Activated CD4-positive, alpha-beta T cell treated with anti-CD3 and anti-CD28 coated beads for 4 hours (primary cell): ENCODE measurements at regions not wholly inside any gene's neighbourhood (a gene's known extent, or its start where the extent isn't known, plus 50 kb on each side); places are given as distances from the start of the nearest gene placed in this dataset.

Source experiments
- DNase-seq, 2 donors: peaks; one replicate each; pipeline ENCODE4 v3.0.0-alpha.2; 2020

DNA sequence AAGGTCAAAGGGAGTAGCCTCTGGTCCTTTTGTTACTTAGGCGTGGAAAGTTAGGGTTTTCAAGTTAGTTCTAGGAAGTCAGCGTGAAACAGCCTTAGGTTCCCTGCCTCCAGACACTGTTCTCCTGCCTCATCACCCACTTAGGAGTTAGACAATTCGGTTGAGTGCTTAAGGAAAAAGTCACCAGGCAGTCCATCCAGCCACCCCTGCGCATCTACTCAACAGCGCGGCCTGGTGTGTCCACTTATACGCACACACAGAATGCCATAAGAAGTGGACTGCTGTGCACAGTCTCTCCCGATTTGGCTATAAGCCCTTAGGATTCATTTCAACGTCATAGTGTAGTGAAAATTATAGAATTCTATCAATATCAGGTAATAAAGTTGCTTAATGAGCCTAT, 470.8 kb upstream of the TNP1 start:
- DNase-seq: no peak

DNA sequence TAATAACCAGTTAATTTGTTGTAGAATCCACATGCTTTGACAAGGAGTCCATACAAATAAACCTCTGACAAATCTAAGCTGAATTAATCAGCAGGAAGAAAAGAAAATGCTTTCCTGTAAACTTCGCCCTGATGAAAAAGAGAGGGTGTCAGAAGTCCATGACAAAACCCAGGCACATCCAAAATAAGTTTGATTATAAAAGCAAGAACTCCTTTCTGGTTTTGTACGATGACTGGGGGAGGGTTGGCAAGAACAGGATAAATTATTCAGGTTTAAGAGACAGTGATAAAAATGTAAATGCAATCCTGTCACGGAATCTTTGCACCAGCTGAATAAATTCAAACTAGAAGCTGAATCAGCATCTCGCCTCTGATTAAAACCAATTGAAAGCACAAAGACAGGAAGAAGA, 469.2 kb upstream of the TNP1 start:
- DNase-seq: no peak

DNA sequence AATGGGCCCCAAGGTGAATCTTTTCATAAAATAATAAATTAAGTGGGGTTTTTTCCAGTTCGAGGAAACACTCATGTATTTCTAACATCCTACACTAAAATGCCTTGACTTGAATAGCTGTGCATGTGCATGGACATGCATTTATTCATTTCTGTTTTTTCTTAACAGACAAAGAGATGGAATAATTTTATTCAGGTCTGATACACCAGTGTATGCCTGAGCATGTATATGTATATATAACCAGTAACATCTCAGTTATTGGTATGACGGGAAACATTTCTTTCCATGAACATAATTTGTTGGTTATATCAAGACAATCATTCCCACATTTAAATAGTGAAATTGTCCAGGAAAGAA, 468.7 kb upstream of the TNP1 start:
- DNase-seq: no peak

DNA sequence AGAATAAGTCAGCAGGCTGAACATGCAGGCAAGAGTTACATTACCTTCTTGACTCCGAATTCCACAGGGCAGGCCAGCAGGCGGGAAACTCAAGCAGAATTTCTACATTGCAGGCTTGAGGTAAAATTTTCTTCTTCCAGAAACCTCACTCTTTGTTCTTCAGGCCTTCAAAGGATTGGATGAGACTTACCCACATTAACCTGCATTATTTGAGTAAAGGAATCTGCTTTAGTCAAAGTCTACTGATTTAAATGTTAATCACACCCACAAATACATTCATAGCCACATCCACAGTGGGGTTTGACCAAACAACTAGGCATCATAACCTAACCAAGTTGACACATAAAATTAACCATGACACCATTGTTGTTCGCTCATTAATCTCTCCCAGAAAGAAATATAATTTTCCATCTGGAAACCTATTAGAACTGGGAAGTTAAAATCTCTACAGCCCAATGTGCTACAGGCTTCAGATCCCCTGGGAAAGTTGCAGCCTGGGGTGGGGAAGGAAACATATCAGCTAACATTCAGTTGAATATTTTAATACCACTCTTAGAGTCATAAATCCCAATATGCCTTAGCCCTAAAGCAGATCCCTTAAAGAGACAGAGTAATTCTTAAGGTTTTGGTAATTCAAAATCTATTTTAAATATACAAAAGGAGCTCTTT, 468.2 kb upstream of the TNP1 start:
- DNase-seq: no peak

DNA sequence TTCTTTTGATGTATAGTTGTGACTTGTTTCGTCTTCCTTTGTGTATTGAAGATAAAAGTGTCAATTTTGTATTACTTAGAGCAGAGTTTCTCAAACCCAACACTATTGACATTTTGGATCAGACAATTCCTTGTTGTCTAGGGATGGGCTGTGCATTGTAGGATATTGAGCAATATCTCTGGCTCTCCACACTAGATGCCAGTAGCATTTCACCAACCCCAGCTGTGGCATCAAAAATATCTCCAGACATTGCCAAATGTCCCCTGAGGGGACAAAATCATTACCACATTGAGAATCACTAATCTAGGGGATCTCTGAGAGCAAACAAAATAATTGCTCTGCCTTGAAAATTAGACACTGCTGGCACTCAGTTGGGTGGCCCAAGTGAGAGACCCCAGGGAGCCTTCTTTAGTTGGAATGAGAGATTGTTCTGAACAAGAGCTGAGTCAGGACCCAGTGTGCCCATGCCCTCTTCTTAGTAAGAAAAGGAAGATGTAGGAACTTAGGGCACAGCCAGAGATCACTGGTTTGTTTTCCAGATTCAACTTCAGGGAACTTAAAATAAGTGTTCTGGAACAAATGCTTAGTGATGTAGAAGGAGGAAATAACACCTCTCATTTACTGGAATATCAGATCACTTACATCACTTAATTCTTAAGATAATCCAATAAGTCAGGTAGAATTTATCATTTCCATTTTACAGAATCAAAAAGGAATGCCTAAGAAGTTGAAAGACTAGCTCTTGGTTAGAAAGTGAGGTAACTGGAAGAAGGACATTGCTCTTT, 466.6 kb upstream of the TNP1 start:
- no peak for DNase-seq

DNA sequence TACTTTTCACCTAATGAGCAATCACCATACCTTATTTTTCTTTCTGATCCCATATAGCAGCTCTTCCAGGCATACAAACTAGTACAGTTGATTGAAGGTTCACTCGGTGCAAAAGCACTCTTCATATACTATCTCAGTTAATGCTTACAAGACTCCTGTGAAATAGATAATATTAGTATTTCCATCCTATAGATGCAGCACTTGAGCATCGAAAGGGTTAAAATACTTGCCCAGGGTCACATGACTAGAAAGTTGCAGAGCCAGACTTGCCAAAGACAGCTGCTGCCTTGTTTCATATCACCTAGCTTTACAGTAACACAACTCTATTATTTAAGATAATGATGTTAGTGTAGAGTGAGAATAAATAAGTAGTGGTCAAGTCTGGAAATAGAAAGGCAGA, 466.0 kb upstream of the TNP1 start:
- DNase-seq: no peak

DNA sequence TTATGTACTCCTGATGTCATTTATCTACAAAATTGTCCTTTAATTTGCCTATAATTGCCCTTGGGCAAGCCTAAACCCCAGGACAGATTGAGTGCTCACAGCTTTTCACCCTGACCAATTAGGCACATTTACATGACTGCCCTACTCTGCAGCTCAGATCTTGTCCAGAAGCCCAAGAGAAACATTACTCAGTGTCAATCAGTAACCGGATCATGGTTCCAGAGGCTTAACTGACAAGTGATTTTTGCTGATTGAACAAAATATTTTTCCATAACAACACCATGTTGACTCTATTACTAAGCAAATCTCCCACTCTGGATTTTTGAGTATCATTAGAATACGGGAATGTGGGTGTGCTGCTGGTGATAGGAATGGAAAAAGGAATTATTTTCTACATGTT, 465.4 kb upstream of the TNP1 start:
- DNase-seq: no peak

DNA sequence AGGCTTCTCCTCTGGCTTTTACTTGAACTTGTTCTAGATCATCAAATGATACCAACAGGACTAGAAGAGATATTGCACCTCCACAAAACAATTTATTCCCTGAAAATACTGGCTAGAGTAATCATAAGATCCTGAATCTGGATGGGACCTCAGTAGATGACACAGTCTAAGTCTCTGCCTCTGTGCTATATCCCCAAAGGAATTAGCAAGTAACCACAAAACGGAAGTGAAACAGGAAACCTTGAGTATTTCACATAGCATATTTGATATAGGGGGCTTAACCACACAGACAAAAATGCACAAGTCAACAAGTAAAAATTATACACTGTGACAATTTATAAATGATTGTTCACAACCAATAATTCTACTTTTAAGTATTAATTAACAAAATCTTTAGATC, 456.9 kb upstream of the TNP1 start:
- no peak for DNase-seq

DNA sequence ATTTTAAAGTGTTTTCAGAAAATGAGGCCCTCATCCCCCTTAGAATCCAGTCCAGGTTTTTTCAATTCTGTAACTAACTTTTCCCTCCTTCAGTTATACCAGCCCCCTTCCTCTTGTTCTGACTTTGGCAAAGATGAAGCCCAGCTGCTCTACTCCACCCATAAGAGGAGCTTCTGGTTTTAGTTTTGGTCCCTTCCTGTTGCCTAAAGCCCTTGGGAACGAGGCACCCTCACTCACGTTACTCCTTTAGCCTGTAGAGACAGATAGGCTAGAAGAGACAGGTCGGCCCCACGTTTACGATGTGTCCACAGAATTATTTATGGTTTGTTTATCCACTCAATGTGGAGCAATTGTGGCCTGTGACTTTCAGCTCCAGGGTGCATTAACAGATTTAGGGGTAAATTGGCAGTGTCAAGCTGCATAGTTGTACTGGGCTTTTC, 454.2 kb upstream of the TNP1 start:
- no peak for DNase-seq

DNA sequence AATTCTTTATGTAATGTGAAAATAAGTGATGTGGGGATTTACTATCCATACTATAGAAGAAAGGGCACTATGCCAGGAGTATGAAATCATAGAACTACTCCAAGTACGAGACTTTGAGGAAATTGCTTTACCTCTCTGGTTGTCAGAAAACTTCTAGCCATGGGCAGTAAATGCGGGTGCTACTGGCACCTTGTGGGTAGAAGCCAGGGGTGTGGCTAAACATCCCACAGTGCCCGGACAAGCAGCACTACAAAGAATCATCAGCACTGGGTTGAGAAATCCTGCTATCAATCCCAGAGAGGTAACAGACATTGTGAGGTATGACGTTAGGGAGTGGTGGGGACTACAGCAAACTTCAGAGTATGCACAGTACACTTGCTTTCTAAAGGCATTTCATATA, 453.5 kb upstream of the TNP1 start:
- DNase-seq: no peak

DNA sequence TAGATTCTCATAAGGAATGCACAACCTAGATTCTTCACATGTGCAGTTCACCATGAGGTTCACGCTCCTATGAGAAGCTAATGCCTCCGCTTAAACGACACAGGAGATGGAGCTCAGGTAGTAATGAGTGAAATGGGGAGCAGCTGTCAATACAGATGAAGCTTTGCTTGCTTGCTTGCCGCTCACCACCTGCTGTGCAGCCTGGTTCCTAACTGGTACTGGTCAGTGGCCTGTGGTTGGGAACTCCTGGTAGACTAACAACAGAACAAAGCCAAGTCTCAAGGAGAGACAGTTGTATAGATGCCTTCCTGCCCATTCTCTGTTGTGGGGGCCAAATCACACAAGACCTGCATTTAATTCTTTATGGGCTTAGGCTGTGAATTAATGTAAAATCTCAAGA, 449.2 kb upstream of the TNP1 start:
- DNase-seq: no peak

DNA sequence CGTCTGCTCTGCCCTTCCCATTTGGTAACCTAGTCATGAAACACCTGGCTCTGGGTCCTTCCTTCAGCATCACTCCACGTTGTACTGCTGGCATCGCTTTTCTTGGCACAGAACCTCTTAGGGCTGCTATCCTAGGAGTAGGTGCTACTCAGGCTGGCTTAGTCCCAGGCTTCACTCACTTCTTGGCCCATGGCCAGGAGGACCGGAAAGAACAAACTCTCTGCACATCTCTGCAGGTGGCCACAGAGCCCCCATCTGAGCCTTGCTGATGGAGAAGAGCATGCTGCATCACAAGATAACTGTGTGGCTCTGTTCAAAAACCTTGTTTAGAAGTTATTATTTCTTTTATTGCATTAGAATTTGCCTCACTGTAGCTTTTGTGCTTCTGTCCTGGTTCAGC, 447.2 kb upstream of the TNP1 start:
- no peak for DNase-seq

DNA sequence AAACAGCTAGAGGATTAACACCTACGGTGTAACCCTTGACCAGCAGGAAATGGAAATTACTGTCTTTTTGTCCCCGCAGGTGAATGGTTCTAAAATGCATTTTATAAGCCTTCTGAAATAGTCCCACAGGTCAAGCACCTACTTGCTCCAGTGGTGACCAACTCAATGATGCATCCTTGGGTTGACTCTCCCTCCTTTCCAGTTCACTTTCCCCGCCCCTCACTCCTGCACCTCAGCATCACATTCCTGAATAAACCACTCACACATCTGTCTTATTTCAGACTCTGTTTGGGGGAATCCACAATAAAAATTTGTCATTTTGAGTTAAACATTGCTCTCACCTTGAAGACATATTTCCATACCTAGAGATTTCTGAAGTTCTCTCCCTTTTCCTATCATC, 446.0 kb upstream of the TNP1 start:
- no peak for DNase-seq

DNA sequence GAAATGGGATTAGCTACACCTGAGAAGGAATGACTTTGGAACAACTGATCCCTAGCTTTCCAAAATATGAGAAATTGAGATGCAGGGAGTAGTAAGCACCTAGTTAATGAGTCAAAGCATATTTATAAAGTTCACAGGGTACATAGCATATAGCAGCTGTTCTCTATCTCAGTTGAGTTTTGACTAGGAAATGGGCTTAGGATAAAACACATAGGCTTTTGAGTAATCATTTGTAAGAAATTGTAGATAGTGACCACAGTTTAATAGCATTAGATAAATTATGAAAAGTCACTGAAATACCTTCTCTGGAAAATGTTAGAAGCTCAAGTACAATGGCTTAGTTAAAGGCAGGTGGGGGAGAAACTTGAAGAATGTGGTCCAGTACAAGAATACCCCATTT, 444.7 kb upstream of the TNP1 start:
- DNase-seq: no peak

DNA sequence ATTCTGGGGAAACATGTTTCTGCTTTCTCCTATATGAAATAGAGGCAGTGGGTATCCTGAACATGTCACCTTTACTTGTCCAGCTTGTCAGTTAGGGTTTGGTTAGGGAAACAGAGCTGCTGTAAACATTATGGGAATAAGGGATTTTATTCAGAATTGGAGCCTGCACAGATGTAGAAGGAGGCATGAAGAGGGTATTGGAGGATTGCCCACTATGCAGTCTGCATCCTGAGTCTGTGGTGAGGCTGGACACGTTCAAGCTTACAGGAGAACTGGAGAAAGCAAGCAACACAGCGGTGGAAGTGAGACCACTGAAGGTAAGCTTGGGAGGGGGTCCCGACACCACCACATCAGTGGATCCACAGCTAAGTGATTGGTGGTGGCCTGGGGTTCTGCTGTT, 443.0 kb upstream of the TNP1 start:
- no peak for DNase-seq

DNA sequence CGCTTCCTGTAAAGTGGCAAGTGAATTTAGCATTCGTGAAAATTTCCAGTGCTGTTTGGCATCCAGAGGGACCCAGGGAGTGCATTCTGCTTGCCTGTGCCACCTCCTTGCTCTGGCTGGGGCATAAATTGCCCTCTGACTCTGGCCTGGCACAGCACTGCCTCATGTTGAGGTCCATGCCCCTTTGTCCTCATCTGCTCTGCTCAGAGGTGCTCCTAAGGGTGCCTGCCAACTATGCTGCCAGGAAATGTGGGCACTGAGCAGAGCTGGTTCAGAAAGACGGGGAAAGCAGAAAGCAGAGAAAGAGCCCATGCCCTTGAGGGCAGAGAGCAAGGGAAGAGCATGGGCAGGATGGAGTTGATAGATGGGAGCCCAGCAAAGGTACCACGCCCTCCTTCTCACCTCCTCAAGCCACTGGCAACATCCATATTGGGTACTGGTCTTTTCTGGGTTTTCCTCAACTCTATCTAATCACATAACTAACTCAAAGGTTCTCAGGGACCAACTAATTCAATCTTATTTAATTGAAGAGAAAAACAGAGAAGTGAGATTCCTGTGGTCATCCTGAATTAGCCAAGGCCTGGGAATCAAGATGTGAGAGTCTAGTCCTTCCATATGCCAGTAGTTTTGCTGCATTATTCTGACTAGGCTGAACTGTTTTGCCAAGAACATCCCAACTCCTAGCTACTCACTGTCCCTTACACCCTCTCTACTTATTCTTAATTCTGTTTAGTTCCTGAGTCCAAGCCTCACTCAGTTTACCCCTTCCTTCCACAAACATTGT, 441.5 kb upstream of the TNP1 start:
- DNase-seq: no peak

DNA sequence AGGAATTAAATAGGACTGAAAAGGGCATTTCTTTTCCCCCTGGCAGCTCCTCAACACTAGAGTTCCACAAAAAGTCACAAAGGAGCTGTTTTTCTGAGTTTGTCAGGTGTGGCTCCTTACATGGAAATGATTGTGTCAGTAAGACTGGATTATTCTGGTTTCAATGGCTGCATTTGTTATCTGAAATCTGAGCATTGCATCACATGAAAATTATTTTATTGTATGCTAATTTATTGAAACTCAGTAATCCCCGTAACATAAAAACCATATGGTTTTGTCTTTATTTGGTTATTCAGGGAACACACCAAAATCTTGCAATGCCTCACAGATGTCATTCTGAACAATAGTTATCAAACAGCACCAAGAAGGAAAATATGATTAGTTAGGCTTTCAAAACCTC, 439.7 kb upstream of the TNP1 start:
- no peak for DNase-seq

DNA sequence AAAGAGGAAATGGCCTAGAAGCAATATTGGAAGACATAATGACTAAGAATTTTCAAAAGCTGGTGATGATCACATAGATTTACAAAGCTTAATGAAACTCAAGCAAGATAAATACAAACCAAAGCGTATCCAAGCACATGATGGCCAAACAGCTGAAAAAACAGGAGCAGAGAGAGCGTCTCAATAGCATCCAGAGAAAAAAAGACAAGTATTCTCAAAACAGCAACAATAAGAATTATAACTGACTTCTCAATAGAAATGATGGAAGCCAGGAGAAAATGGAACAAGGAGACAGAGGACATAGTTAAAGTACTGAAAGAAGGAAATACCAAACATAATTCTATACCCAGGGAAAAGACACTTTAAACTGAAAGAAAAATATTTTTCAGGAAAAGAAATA, 437.2 kb upstream of the TNP1 start:
- DNase-seq: no peak

DNA sequence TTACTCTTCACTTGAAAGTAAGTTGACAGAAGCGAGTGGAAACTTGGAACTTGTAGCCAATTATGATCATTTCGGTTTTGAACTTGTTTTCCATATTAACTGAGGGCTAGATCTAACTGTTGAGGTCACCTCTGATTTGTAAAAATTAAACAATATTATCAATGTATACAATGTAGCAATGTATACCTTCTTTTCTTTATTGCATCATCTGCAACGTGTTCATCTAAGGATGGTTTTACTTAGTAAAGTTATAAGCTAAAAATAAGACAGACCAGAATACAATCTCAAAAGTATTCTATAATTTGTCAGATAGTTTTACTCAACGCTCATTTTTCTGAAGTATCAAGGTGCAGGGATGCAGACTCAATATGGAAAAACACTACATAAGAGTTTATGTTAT, 435.0 kb upstream of the TNP1 start:
- no peak for DNase-seq

DNA sequence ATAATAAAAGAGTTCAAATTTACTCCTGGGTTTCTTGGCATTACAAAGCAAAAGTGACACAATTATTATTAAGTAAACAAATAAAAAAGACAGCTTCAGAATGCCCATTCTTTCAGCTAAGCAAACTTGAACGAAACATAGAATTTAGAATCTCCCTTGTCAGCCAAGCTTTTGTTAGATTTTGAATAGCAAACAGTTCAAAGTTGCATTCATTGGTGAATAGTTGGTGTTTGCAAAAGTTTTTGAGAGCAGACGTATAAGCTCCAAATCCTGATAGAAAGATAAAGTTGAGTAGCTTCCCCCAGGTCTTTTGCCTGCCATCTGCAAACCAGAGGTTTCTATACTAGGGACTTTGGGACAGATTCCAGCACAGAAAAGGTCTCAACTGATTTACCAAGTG, 434.3 kb upstream of the TNP1 start:
- no peak for DNase-seq

DNA sequence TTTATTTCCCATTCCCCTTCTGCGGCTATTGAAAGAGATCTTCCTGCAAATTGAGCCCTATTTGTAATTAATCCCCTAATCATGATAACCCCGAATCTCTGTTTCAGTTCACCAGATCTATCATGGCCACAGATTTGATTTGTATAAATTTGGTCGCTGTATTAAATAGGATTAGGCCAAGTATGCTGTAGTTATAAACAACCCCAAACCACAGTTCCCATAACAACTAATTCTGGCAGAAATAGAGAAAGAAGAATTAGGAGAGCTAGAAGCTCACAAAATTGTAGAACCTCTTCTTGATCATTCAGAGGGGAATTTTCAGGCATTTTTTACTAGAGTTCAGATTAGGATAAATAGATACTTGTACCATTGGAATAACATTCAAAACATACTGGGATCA, 433.7 kb upstream of the TNP1 start:
- no peak for DNase-seq

DNA sequence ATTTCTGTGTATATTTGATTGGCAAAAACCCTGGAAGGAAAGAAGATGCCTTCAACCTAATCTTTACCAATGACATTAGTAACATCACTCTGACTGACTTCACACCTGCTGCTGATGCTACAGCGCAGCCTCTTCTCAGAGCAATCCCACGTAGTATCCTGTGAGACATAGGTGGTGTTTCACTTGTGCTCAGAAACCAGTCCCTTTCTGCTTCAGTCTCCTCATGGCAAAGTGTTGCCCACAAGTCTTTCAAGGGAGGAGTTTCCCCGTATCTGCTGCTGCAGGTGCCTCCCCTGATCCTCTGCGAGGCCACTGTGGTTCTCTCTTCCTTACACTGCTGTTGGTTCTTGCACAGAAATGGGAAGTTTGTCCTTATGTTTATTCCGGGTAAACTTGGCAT, 433.2 kb upstream of the TNP1 start:
- no peak for DNase-seq

DNA sequence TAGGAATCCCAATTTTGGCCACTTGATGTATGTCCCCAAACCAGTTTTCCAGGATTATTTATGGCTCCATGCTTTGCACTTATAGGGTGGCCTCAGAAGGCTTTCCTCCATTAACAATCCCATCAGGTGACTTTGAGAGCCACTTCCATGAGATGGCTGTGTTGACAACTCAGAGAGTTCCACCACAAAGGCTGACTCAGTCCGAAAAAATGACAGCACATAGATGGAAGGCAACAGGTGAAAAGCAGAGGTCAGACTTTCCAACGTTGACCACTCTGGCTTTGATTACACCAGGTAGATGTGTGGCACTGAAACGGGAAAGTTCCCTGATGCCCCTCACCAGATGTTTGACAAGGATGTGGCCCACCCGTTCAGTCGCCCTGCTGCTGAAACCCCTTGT, 431.4 kb upstream of the TNP1 start:
- no peak for DNase-seq

DNA sequence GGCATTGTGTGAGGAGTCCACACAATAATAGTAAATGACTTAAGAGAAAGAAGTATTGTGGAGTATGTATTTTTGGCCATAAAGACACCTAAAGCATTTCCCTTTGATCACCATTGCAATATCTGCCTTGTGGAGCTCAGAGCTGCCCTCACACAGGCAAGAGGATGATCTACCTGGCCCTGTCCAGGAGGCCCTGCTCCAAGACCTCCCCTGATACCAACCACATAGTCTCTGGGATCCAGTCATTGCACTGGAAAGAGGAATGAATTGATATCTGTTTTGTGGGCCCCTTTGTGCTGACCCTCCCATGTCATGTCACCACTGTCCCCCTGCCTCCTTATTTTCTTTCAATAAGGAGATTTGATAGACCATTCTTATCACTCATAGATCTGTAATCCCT, 430.6 kb upstream of the TNP1 start:
- no peak for DNase-seq
